LHCN-M2 (cell line): ENCODE measurements at regions not wholly inside any gene's neighbourhood (a gene's known extent, or its start where the extent isn't known, plus 50 kb on each side); places are given as distances from the start of the nearest gene placed in this dataset.

ENCODE experiments used
- DNase-seq: peaks from one replicate; pipeline ENCODE4 v3.0.0-alpha.2; 2012; ENCODE audit warnings: low read depth

- no peak for DNase-seq
These were observed 298.2 kb upstream of the CHST9 start for GRCh38 chr18:27483276-27483675.

GRCh38 chr18:27478459-27478858, 293.4 kb upstream of the CHST9 start:
- DNase-seq: no peak

GRCh38 chr18:27473318-27473717, 288.2 kb upstream of the CHST9 start:
- DNase-seq: no peak

- no peak for DNase-seq
These were observed 282.0 kb upstream of the CHST9 start for GRCh38 chr18:27467073-27467472.

- no peak for DNase-seq
These were observed 276.8 kb upstream of the CHST9 start for GRCh38 chr18:27461957-27462356.

GRCh38 chr18:27449104-27449503, 264.0 kb upstream of the CHST9 start:
- no peak for DNase-seq

GRCh38 chr18:27447930-27448329, 262.8 kb upstream of the CHST9 start:
- DNase-seq: no peak

- DNase-seq: no peak
These were observed 262.4 kb upstream of the CHST9 start for GRCh38 chr18:27447451-27447881.

- DNase-seq: no peak
These were observed 245.5 kb upstream of the CHST9 start for GRCh38 chr18:27430595-27430994.

GRCh38 chr18:27428716-27429475, 243.8 kb upstream of the CHST9 start:
- peak; percentile 22 for DNase-seq

- DNase-seq: peak; percentile 10
These were observed 243.0 kb upstream of the CHST9 start for GRCh38 chr18:27428120-27428519.

GRCh38 chr18:27423581-27423980, 238.5 kb upstream of the CHST9 start:
- no peak for DNase-seq

- no peak for DNase-seq
These were observed 234.5 kb upstream of the CHST9 start for GRCh38 chr18:27419646-27420045.

GRCh38 chr18:27415495-27415894, 230.4 kb upstream of the CHST9 start:
- DNase-seq: no peak

GRCh38 chr18:27414682-27415081, 229.6 kb upstream of the CHST9 start:
- no peak for DNase-seq

GRCh38 chr18:27413495-27414401, 228.6 kb upstream of the CHST9 start:
- peak; percentile 97 for DNase-seq

GRCh38 chr18:27412556-27412955, 227.4 kb upstream of the CHST9 start:
- DNase-seq: no peak

GRCh38 chr18:27411911-27412310, 226.8 kb upstream of the CHST9 start:
- peak; percentile 29 for DNase-seq

- DNase-seq: no peak
These were observed 225.9 kb upstream of the CHST9 start for GRCh38 chr18:27411013-27411412.

- no peak for DNase-seq
These were observed 219.7 kb upstream of the CHST9 start for GRCh38 chr18:27404855-27405254.

GRCh38 chr18:27400001-27400400, 214.9 kb upstream of the CHST9 start:
- no peak for DNase-seq

- no peak for DNase-seq
These were observed 210.6 kb upstream of the CHST9 start for GRCh38 chr18:27395752-27396151.

- no peak for DNase-seq
These were observed 209.6 kb upstream of the CHST9 start for GRCh38 chr18:27394687-27395086.
